Natural killer cell (primary cell): ENCODE measurements at regions not wholly inside any gene's neighbourhood (a gene's known extent, or its start where the extent isn't known, plus 50 kb on each side); places are given as distances from the start of the nearest gene placed in this dataset.

ENCODE experiments used
- ATAC-seq, 3 donors: fragments of 150-1000 bp in 2 of 3; fragments of 200-7000 bp in 1 of 3; cut with Tn5 transposase; 1 replicate in 1 of 3; 2 replicates in 2 of 3; pipeline ENCODE4 v1.10.0; 2021; ENCODE audit warnings: mild to moderate bottlenecking in 2 of 3, moderate library complexity in 2 of 3
- DNase-seq, 2 donors: peaks; one replicate each; pipeline versions ENCODE4 v3.0.0 to v3.0.0-alpha.2; 2013 to 2021; ENCODE audit warnings: mixed read lengths in 1 of 2
- H3K27ac ChIP-seq: one replicate; pipeline ENCODE4 v1.5.1; 2013; ENCODE audit warnings: mild to moderate bottlenecking, low read length
- H3K27me3 ChIP-seq: one replicate; pipeline ENCODE4 v1.6.1; 2013; ENCODE audit warnings: low read length; ENCODE audit not compliant: control insufficient read depth, insufficient read depth
- H3K36me3 ChIP-seq: one replicate; pipeline ENCODE4 v1.6.1; 2013; ENCODE audit warnings: low read length; ENCODE audit not compliant: control insufficient read depth, insufficient read depth
- H3K4me1 ChIP-seq: one replicate; pipeline ENCODE4 v1.6.1; 2013; ENCODE audit warnings: low read length; ENCODE audit not compliant: control insufficient read depth, insufficient read depth
- H3K4me3 ChIP-seq: one replicate; pipeline ENCODE4 v1.5.1; 2013; ENCODE audit warnings: low read length
- H3K9me3 ChIP-seq: one replicate; pipeline ENCODE4 v1.6.1; 2013; ENCODE audit warnings: low read length; ENCODE audit not compliant: control insufficient read depth, insufficient read depth
- H3K27ac Mint-ChIP-seq, 2 donors: one replicate each; pipeline ENCODE4 v1.8.0; 2022; ENCODE audit warnings: mild to moderate bottlenecking in 2 of 2, mixed read lengths in 2 of 2, moderate library complexity in 1 of 2
- H3K27me3 Mint-ChIP-seq, 2 donors: one replicate each; pipeline ENCODE4 v1.8.0; 2022; ENCODE audit warnings: low read depth in 2 of 2, mixed read lengths in 2 of 2
- H3K36me3 Mint-ChIP-seq: one replicate; pipeline ENCODE4 v1.8.0; 2022; ENCODE audit warnings: mixed read lengths
- H3K4me1 Mint-ChIP-seq, 2 donors: one replicate each; pipeline ENCODE4 v1.8.0; 2022; ENCODE audit warnings: mixed read lengths in 2 of 2
- H3K4me3 Mint-ChIP-seq: one replicate; pipeline ENCODE4 v1.8.0; 2022; ENCODE audit warnings: mild to moderate bottlenecking, moderate library complexity, mixed read lengths
- H3K9me3 Mint-ChIP-seq, 2 donors: one replicate each; pipeline ENCODE4 v1.8.0; 2022; ENCODE audit warnings: mixed read lengths in 2 of 2
- WGBS: methylation state at CpG from one replicate; pipeline ENCODE4 v1.1.7; 2013; ENCODE audit warnings: missing lambda C conversion rate; ENCODE audit not compliant: insufficient coverage; 5-methylcytosine and 5-hydroxymethylcytosine counted together
- intact Hi-C: fragments of 100-400 bp; cut with micrococcal nuclease; formaldehyde crosslinking; loops from one replicate; pipeline ENCODE4 v1.14.2; 2022
- TF ChIP-seq, protein P1 (sequence below): fragments of 200-600 bp; IDR thresholded peaks from one replicate; pipeline ENCODE4 v1.8.0; 2022; ENCODE audit warnings: antibody characterized with exemption

- Mint-ChIP-seq H3K4me1 (no peaks in the 10 kb centered on the region), H3K4me3 (no peak overlapping the region), H3K27me3 (peaks cover 8 to 11% of the 10 kb centered on the region in 2 donors), H3K36me3 (no peaks in the 10 kb centered on the region), H3K27ac (no peak overlapping the region), H3K9me3 (no peaks in the 10 kb centered on the region)
- 93% methylated on average over 12 of the region's 13 CpGs for WGBS
- DNase-seq (no peak), ATAC-seq (no peak)
- Histone ChIP-seq H3K4me3 (no peak overlapping the region), H3K36me3 (no peaks in the 10 kb centered on the region), H3K27ac (no peak overlapping the region), H3K9me3 (no peaks in the 10 kb centered on the region), H3K27me3 (no peaks in the 10 kb centered on the region), H3K4me1 (peaks cover 2% of the 10 kb centered on the region)
- intact Hi-C loops, result no loop called here
- TF ChIP-seq, protein P1, sequence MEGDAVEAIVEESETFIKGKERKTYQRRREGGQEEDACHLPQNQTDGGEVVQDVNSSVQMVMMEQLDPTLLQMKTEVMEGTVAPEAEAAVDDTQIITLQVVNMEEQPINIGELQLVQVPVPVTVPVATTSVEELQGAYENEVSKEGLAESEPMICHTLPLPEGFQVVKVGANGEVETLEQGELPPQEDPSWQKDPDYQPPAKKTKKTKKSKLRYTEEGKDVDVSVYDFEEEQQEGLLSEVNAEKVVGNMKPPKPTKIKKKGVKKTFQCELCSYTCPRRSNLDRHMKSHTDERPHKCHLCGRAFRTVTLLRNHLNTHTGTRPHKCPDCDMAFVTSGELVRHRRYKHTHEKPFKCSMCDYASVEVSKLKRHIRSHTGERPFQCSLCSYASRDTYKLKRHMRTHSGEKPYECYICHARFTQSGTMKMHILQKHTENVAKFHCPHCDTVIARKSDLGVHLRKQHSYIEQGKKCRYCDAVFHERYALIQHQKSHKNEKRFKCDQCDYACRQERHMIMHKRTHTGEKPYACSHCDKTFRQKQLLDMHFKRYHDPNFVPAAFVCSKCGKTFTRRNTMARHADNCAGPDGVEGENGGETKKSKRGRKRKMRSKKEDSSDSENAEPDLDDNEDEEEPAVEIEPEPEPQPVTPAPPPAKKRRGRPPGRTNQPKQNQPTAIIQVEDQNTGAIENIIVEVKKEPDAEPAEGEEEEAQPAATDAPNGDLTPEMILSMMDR, result no peak
These were observed 144.3 kb upstream of the PELI1 start for GRCh38 chr2:64288321-64289193.

GRCh38 chr2:64289251-64289650 lies 145.0 kb upstream of the PELI1 start:
- Histone ChIP-seq H3K27ac (no peak overlapping the region), H3K4me3 (no peak overlapping the region), H3K27me3 (no peaks in the 10 kb centered on the region), H3K36me3 (no peaks in the 10 kb centered on the region), H3K4me1 (no peaks in the 10 kb centered on the region), H3K9me3 (no peaks in the 10 kb centered on the region)
- DNase-seq (no peak), ATAC-seq (no peak)
- Mint-ChIP-seq H3K4me1 (no peaks in the 10 kb centered on the region), H3K9me3 (no peaks in the 10 kb centered on the region), H3K27ac (no peak overlapping the region), H3K36me3 (no peaks in the 10 kb centered on the region), H3K4me3 (no peak overlapping the region), H3K27me3 (peaks cover 8 to 12% of the 10 kb centered on the region in 2 donors)
- intact Hi-C loops, result no loop called here
- WGBS, result 87% methylated on average over 5 of the region's 5 CpGs
- TF ChIP-seq, protein P1, result no peak

GRCh38 chr2:64289737-64290136 lies 145.5 kb upstream of the PELI1 start:
- Histone ChIP-seq H3K27me3 (no peaks in the 10 kb centered on the region), H3K4me3 (no peak overlapping the region), H3K4me1 (no peaks in the 10 kb centered on the region), H3K9me3 (no peaks in the 10 kb centered on the region), H3K36me3 (no peaks in the 10 kb centered on the region), H3K27ac (no peak overlapping the region)
- no peaks in the 10 kb centered on the region for H3K9me3 Mint-ChIP-seq
- peaks cover 0 to under 1% of the 10 kb centered on the region in 2 donors for H3K4me1 Mint-ChIP-seq
- intact Hi-C loops, result no loop called here
- no peak for ATAC-seq
- WGBS, result 100% methylated on average over 1 of the region's 1 CpG
- TF ChIP-seq, protein P1, result no peak
- DNase-seq, result no peak
- H3K27me3 Mint-ChIP-seq, result peaks cover 8 to 12% of the 10 kb centered on the region in 2 donors
- no peak overlapping the region for H3K4me3 Mint-ChIP-seq
- no peaks in the 10 kb centered on the region for H3K36me3 Mint-ChIP-seq
- H3K27ac Mint-ChIP-seq, result no peak overlapping the region
